ENCODE measurements at regions not wholly inside any gene's neighbourhood (a gene's known extent, or its start where the extent isn't known, plus 50 kb on each side); places are given as distances from the start of the nearest gene placed in this dataset.

- DNase-seq (ENCODE audit: low spot score) (no peak), ATAC-seq (no peak)
- intact Hi-C loops (cut with DNase I) = no loop called here
Measured at GRCh38 chr13:24093047-24093446, 67.5 kb upstream of the SPATA13 start.

GRCh38 chr13:24096659-24097058 lies 63.9 kb upstream of the SPATA13 start:
- DNase-seq (ENCODE audit: low spot score) (no peak), ATAC-seq (no peak)
- intact Hi-C loops (cut with DNase I) = no loop called here

GRCh38 chr13:24097064-24097463 lies 63.5 kb upstream of the SPATA13 start:
- intact Hi-C loops (cut with DNase I) = no loop called here
- DNase-seq (ENCODE audit: low spot score) (no peak), ATAC-seq (no peak)

GRCh38 chr13:24097667-24098066 lies 62.9 kb upstream of the SPATA13 start:
- intact Hi-C loops (cut with DNase I) = no loop called here
- no peak for DNase-seq (ENCODE audit: low spot score)
- ATAC-seq = no peak

- ATAC-seq (no peak), DNase-seq (ENCODE audit: low spot score) (no peak)
- intact Hi-C loops (cut with DNase I) = no loop called here
Measured at GRCh38 chr13:24099490-24099889, 61.0 kb upstream of the SPATA13 start.

- DNase-seq (ENCODE audit: low spot score) (no peak), ATAC-seq (no peak)
- intact Hi-C loops (cut with DNase I) = no loop called here
Measured at GRCh38 chr13:24100188-24100587, 60.3 kb upstream of the SPATA13 start.

GRCh38 chr13:24103782-24104372 lies 56.6 kb upstream of the SPATA13 start:
- intact Hi-C loops (cut with DNase I) = no loop called here
- DNase-seq (ENCODE audit: low spot score) (no peak), ATAC-seq (no peak)

GRCh38 chr13:24104723-24105122 lies 55.8 kb upstream of the SPATA13 start:
- ATAC-seq (no peak), DNase-seq (ENCODE audit: low spot score) (no peak)
- intact Hi-C loops (cut with DNase I) = no loop called here

GRCh38 chr13:24106429-24106828 lies 54.1 kb upstream of the SPATA13 start:
- ATAC-seq = peak; percentile 34
- intact Hi-C loops (cut with DNase I) = no loop called here

GRCh38 chr13:24107955-24108614 lies 52.4 kb upstream of the SPATA13 start:
- intact Hi-C loops (cut with DNase I) = no loop called here
- no peak for DNase-seq (ENCODE audit: low spot score)
- no peak for ATAC-seq

More at GRCh38 chr13:24106429-24106828, 54.1 kb upstream of the SPATA13 start:
- DNase-seq (ENCODE audit: low spot score) = no peak

GRCh38 chr13:24108615-24108965 lies 51.9 kb upstream of the SPATA13 start:
- ATAC-seq (no peak), DNase-seq (ENCODE audit: low spot score) (no peak)
- intact Hi-C loops (cut with DNase I) = no loop called here

- ATAC-seq (no peak), DNase-seq (ENCODE audit: low spot score) (no peak)
- intact Hi-C loops (cut with DNase I) = no loop called here
Measured at GRCh38 chr13:24110011-24110410, 50.5 kb upstream of the SPATA13 start.

Measured in sciatic nerve (tissue), 2 donors.